ENCODE measurements at regions not wholly inside any gene's neighbourhood (a gene's known extent, or its start where the extent isn't known, plus 50 kb on each side); places are given as distances from the start of the nearest gene placed in this dataset.

GRCh38 chr7:80347173-80347572, 164.7 kb downstream of the GNAT3 start:
- no peak for DNase-seq (ENCODE audit: low spot score)

- DNase-seq (ENCODE audit: low spot score) = no peak
Observed at GRCh38 chr7:80346704-80347103, 165.2 kb downstream of the GNAT3 start.

- no peak for DNase-seq (ENCODE audit: low spot score)
Observed at GRCh38 chr7:80335511-80336231, 176.2 kb downstream of the GNAT3 start.

- DNase-seq (ENCODE audit: low spot score) = no peak
Observed at GRCh38 chr7:80334908-80335307, 177.0 kb downstream of the GNAT3 start.

- DNase-seq (ENCODE audit: low spot score) = no peak
Observed at GRCh38 chr7:80334196-80334595, 177.7 kb downstream of the GNAT3 start.

- no peak for DNase-seq (ENCODE audit: low spot score)
Observed at GRCh38 chr7:80333040-80333439, 178.8 kb downstream of the GNAT3 start.

GRCh38 chr7:80330434-80330833, 181.4 kb downstream of the GNAT3 start:
- no peak for DNase-seq (ENCODE audit: low spot score)

- DNase-seq (ENCODE audit: low spot score) = peak; percentile 48
Observed at GRCh38 chr7:80324032-80324431, 187.8 kb downstream of the GNAT3 start.

- no peak for DNase-seq (ENCODE audit: low spot score)
Observed at GRCh38 chr7:80319461-80319860, 184.8 kb downstream of the GNAI1 start.

- DNase-seq (ENCODE audit: low spot score) = no peak
Observed at GRCh38 chr7:80318081-80318480, 183.4 kb downstream of the GNAI1 start.

GRCh38 chr7:80316811-80317210, 182.2 kb downstream of the GNAI1 start:
- DNase-seq (ENCODE audit: low spot score) = no peak

- no peak for DNase-seq (ENCODE audit: low spot score)
Observed at GRCh38 chr7:80313716-80314115, 179.1 kb downstream of the GNAI1 start.

- DNase-seq (ENCODE audit: low spot score) = no peak
Observed at GRCh38 chr7:80313067-80313626, 178.5 kb downstream of the GNAI1 start.

GRCh38 chr7:80312139-80312661, 177.6 kb downstream of the GNAI1 start:
- DNase-seq (ENCODE audit: low spot score) = peak; percentile 32

- no peak for DNase-seq (ENCODE audit: low spot score)
Observed at GRCh38 chr7:80311313-80311712, 176.7 kb downstream of the GNAI1 start.

GRCh38 chr7:80309971-80310549, 175.4 kb downstream of the GNAI1 start:
- DNase-seq (ENCODE audit: low spot score) = no peak

- no peak for DNase-seq (ENCODE audit: low spot score)
Observed at GRCh38 chr7:80309377-80309776, 174.7 kb downstream of the GNAI1 start.

GRCh38 chr7:80307227-80307856, 172.7 kb downstream of the GNAI1 start:
- DNase-seq (ENCODE audit: low spot score) = no peak

- no peak for DNase-seq (ENCODE audit: low spot score)
Observed at GRCh38 chr7:80303315-80303714, 168.7 kb downstream of the GNAI1 start.

GRCh38 chr7:80302636-80303035, 168.0 kb downstream of the GNAI1 start:
- DNase-seq (ENCODE audit: low spot score) = no peak

- DNase-seq (ENCODE audit: low spot score) = no peak
Observed at GRCh38 chr7:80302078-80302477, 167.4 kb downstream of the GNAI1 start.

- no peak for DNase-seq (ENCODE audit: low spot score)
Observed at GRCh38 chr7:80298201-80298600, 163.6 kb downstream of the GNAI1 start.

GRCh38 chr7:80294346-80294745, 159.7 kb downstream of the GNAI1 start:
- no peak for DNase-seq (ENCODE audit: low spot score)

Data from mucosa of gallbladder (tissue), 1 donor.